Testis (tissue), 2 donors: ENCODE measurements at regions not wholly inside any gene's neighbourhood (a gene's known extent, or its start where the extent isn't known, plus 50 kb on each side); places are given as distances from the start of the nearest gene placed in this dataset.

Source experiments
- POLR2A ChIP-seq: fragments of 450-650 bp; IDR thresholded peaks from one replicate; pipeline ENCODE4 v1.6.1; 2017; ENCODE audit warnings: antibody characterized with exemption, mild to moderate bottlenecking, moderate library complexity
- TF ChIP-seq, protein P1 (sequence below), 3 experiments: fragments of 450-650 bp in 2 of 3; fragments of 200-600 bp in 1 of 3; sonication (generic) in 1 of 3; IDR thresholded peaks; one replicate each; pipeline ENCODE4 v1.5.1; 2016 to 2019; ENCODE audit warnings: antibody characterized with exemption in 3 of 3, mild to moderate bottlenecking in 2 of 3, moderate library complexity in 1 of 3

- TF ChIP-seq, protein P1, sequence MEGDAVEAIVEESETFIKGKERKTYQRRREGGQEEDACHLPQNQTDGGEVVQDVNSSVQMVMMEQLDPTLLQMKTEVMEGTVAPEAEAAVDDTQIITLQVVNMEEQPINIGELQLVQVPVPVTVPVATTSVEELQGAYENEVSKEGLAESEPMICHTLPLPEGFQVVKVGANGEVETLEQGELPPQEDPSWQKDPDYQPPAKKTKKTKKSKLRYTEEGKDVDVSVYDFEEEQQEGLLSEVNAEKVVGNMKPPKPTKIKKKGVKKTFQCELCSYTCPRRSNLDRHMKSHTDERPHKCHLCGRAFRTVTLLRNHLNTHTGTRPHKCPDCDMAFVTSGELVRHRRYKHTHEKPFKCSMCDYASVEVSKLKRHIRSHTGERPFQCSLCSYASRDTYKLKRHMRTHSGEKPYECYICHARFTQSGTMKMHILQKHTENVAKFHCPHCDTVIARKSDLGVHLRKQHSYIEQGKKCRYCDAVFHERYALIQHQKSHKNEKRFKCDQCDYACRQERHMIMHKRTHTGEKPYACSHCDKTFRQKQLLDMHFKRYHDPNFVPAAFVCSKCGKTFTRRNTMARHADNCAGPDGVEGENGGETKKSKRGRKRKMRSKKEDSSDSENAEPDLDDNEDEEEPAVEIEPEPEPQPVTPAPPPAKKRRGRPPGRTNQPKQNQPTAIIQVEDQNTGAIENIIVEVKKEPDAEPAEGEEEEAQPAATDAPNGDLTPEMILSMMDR (IDR thresholded peaks at IDR 0.05) = no peak
- no peak for TF ChIP-seq POLR2A
These were observed 1756.5 kb downstream of the NCAM2 start for GRCh38 chr21:22754746-22755145.
